OCI-LY3 (cell line): ENCODE measurements at regions not wholly inside any gene's neighbourhood (a gene's known extent, or its start where the extent isn't known, plus 50 kb on each side); places are given as distances from the start of the nearest gene placed in this dataset.

Experiments used
- CTCF ChIP-seq: fragments of 200-600, 300-600 bp; sonication (generic); IDR thresholded peaks from 2 replicates; pipeline ENCODE4 v1.5.1; 2014; ENCODE audit warnings: antibody characterized with exemption, low read length, low read depth
- EZH2phosphoT487 ChIP-seq: fragments of 200-600 bp; shearing (Covaris generic); IDR thresholded peaks from 2 replicates; pipeline ENCODE4 v1.6.1; 2018; ENCODE audit warnings: antibody characterized with exemption, mixed run types, low read depth

GRCh38 chr1:81449786-81450185, 350.9 kb upstream of the ADGRL2 start:
- TF ChIP-seq CTCF, result no peak
- no peak for TF ChIP-seq EZH2phosphoT487
